MM.1S (cell line): ENCODE measurements at regions not wholly inside any gene's neighbourhood (a gene's known extent, or its start where the extent isn't known, plus 50 kb on each side); places are given as distances from the start of the nearest gene placed in this dataset.

Source experiments
- EZH2 ChIP-seq: fragments of 300-600 bp; sonication (generic); optimal IDR thresholded peaks from 2 replicates; pipeline ENCODE3; 2017; ENCODE audit warnings: low read depth, mild to moderate bottlenecking, antibody characterized with exemption, low read length, mixed read lengths
- TF ChIP-seq, protein P1 (sequence below): fragments of 300-600 bp; sonication (generic); IDR thresholded peaks from 2 replicates; pipeline ENCODE4 v1.5.1; 2016; ENCODE audit warnings: antibody characterized with exemption, low read length, mixed read lengths

DNA sequence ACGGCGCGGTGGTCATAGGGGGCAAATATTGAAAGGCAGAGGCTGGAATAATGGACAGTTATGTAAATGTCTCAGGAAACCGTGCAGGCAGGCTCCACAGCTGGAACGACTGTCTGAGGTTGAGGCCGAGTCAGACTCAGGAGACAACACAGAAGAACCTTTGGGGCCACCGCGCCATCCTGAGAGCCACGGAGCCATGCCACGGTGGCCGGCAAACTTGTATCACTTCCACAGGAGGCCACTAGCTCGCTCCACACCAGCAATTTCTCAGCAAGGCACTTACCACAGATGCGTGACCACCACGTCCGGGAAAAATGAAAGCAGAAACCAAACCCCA is 156.7 kb upstream of the SALL3 start:
- TF ChIP-seq, protein P1, sequence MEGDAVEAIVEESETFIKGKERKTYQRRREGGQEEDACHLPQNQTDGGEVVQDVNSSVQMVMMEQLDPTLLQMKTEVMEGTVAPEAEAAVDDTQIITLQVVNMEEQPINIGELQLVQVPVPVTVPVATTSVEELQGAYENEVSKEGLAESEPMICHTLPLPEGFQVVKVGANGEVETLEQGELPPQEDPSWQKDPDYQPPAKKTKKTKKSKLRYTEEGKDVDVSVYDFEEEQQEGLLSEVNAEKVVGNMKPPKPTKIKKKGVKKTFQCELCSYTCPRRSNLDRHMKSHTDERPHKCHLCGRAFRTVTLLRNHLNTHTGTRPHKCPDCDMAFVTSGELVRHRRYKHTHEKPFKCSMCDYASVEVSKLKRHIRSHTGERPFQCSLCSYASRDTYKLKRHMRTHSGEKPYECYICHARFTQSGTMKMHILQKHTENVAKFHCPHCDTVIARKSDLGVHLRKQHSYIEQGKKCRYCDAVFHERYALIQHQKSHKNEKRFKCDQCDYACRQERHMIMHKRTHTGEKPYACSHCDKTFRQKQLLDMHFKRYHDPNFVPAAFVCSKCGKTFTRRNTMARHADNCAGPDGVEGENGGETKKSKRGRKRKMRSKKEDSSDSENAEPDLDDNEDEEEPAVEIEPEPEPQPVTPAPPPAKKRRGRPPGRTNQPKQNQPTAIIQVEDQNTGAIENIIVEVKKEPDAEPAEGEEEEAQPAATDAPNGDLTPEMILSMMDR: no peak
- no peak for TF ChIP-seq EZH2
